ENCODE measurements at regions not wholly inside any gene's neighbourhood (a gene's known extent, or its start where the extent isn't known, plus 50 kb on each side); places are given as distances from the start of the nearest gene placed in this dataset.

GRCh38 chr10:2858452-2858851 lies 208.9 kb upstream of the PFKP start:
- no peak for DNase-seq (ENCODE audit: low read depth in 2 of 2)

GRCh38 chr10:2856598-2856997 lies 210.8 kb upstream of the PFKP start:
- no peak for DNase-seq (ENCODE audit: low read depth in 2 of 2)

GRCh38 chr10:2852574-2853323 lies 214.6 kb upstream of the PFKP start:
- no peak for DNase-seq (ENCODE audit: low read depth in 2 of 2)

GRCh38 chr10:2851566-2851965 lies 215.8 kb upstream of the PFKP start:
- no peak for DNase-seq (ENCODE audit: low read depth in 2 of 2)

GRCh38 chr10:2850202-2850601 lies 217.1 kb upstream of the PFKP start:
- no peak for DNase-seq (ENCODE audit: low read depth in 2 of 2)

GRCh38 chr10:2844925-2845324 lies 222.4 kb upstream of the PFKP start:
- DNase-seq (ENCODE audit: low read depth in 2 of 2): no peak

- DNase-seq (ENCODE audit: low read depth in 2 of 2): no peak
Measured at GRCh38 chr10:2839081-2839725, 228.1 kb upstream of the PFKP start.

GRCh38 chr10:2837674-2838073 lies 229.7 kb upstream of the PFKP start:
- no peak for DNase-seq (ENCODE audit: low read depth in 2 of 2)

- DNase-seq (ENCODE audit: low read depth in 2 of 2): no peak
Measured at GRCh38 chr10:2836921-2837662, 230.3 kb upstream of the PFKP start.

GRCh38 chr10:2834214-2834613 lies 233.1 kb upstream of the PFKP start:
- DNase-seq (ENCODE audit: low read depth in 2 of 2): no peak

- no peak for DNase-seq (ENCODE audit: low read depth in 2 of 2)
Measured at GRCh38 chr10:2831509-2831908, 235.8 kb upstream of the PFKP start.

- DNase-seq (ENCODE audit: low read depth in 2 of 2): no peak
Measured at GRCh38 chr10:2828741-2829140, 238.6 kb upstream of the PFKP start.

- DNase-seq (ENCODE audit: low read depth in 2 of 2): no peak
Measured at GRCh38 chr10:2826675-2827074, 240.7 kb upstream of the PFKP start.

- DNase-seq (ENCODE audit: low read depth in 2 of 2): no peak
Measured at GRCh38 chr10:2825841-2826240, 241.5 kb upstream of the PFKP start.

GRCh38 chr10:2817940-2818636 lies 249.3 kb upstream of the PFKP start:
- no peak for DNase-seq (ENCODE audit: low read depth in 2 of 2)

GRCh38 chr10:2813693-2814092 lies 253.7 kb upstream of the PFKP start:
- DNase-seq (ENCODE audit: low read depth in 2 of 2): no peak

GRCh38 chr10:2813286-2813685 lies 254.1 kb upstream of the PFKP start:
- DNase-seq (ENCODE audit: low read depth in 2 of 2): no peak

GRCh38 chr10:2812631-2813030 lies 254.7 kb upstream of the PFKP start:
- no peak for DNase-seq (ENCODE audit: low read depth in 2 of 2)

GRCh38 chr10:2800178-2800577 lies 267.2 kb upstream of the PFKP start:
- no peak for DNase-seq (ENCODE audit: low read depth in 2 of 2)

GRCh38 chr10:2798336-2799022 lies 268.9 kb upstream of the PFKP start:
- DNase-seq (ENCODE audit: low read depth in 2 of 2): no peak

GRCh38 chr10:2791774-2792443 lies 275.4 kb upstream of the PFKP start:
- DNase-seq (ENCODE audit: low read depth in 2 of 2): no peak

Measured in stimulated activated CD8-positive, alpha-beta memory T cell treated with anti-CD3 and anti-CD28 coated beads, Interleukin-2, amount 100 ng/mL, for 1 hour (primary cell).